WTC11 (cell line): ENCODE measurements at regions not wholly inside any gene's neighbourhood (a gene's known extent, or its start where the extent isn't known, plus 50 kb on each side); places are given as distances from the start of the nearest gene placed in this dataset.

Experiments
- ATAC-seq: fragments of 200-7000 bp; cut with Tn5 transposase; 2 replicates; pipeline ENCODE4 v1.10.0; 2021; ENCODE audit warnings: mild to moderate bottlenecking, moderate library complexity
- CTCF ChIA-PET: fragments of 300-600 bp; sonication (Branson Sonifier 250); formaldehyde crosslinking; loops from one replicate; lab custom pipeline; 2021; ENCODE audit warnings: antibody characterized with exemption; lab: Charles Lee
- POLR2A ChIA-PET: fragments of 350-600 bp; sonication (Branson Sonifier 250); formaldehyde crosslinking; loops from one replicate; lab custom pipeline; 2021; ENCODE audit warnings: antibody characterized with exemption; lab: Charles Lee
- DNase-seq: peaks from one replicate; pipeline ENCODE4 v3.0.0; 2021; ENCODE audit warnings: low spot score
- H3K27ac Mint-ChIP-seq: 2 replicates; pipeline ENCODE4 v1.8.0; 2021; ENCODE audit warnings: mixed read lengths
- H3K27me3 Mint-ChIP-seq: 2 replicates; pipeline ENCODE4 v1.8.0; 2021; ENCODE audit warnings: low read depth, mild to moderate bottlenecking, moderate library complexity, mixed read lengths
- H3K36me3 Mint-ChIP-seq: 2 replicates; pipeline ENCODE4 v1.8.0; 2021; ENCODE audit warnings: mixed read lengths
- H3K4me1 Mint-ChIP-seq: 2 replicates; pipeline ENCODE4 v1.8.0; 2022; ENCODE audit warnings: mixed read lengths
- H3K4me3 Mint-ChIP-seq: 2 replicates; pipeline ENCODE4 v1.8.0; 2021; ENCODE audit warnings: mild to moderate bottlenecking, moderate library complexity, mixed read lengths
- H3K9me3 Mint-ChIP-seq: 2 replicates; pipeline ENCODE4 v1.8.0; 2021; ENCODE audit warnings: mixed read lengths
- ATF6 ChIP-seq: sonication (generic); formaldehyde crosslinking; IDR thresholded peaks from 2 replicates; pipeline ENCODE4 v1.8.1; 2023; ENCODE audit warnings: mild to moderate bottlenecking, missing genetic modification reagents
- E2F4 ChIP-seq: sonication (generic); formaldehyde crosslinking; IDR thresholded peaks from 2 replicates; pipeline ENCODE4 v1.8.1; 2022; ENCODE audit warnings: low read depth, mild to moderate bottlenecking, moderate library complexity, missing genetic modification reagents, borderline replicate concordance
- EMX1 ChIP-seq: fragments of 250-450 bp; sonication (Bioruptor Pico); IDR thresholded peaks from 2 replicates; pipeline ENCODE4 v1.8.0; 2021; ENCODE audit warnings: mild to moderate bottlenecking
- ERG ChIP-seq: fragments of 250-450 bp; sonication (Bioruptor Pico); IDR thresholded peaks from 2 replicates; pipeline ENCODE4 v1.8.0; 2021; ENCODE audit warnings: mild to moderate bottlenecking
- GRHL2 ChIP-seq: fragments of 250-450 bp; sonication (Bioruptor Pico); IDR thresholded peaks from 2 replicates; pipeline ENCODE4 v1.8.0; 2022; ENCODE audit warnings: mild to moderate bottlenecking, moderate library complexity; ENCODE audit not compliant: insufficient replicate concordance, severe bottlenecking
- GTF2I ChIP-seq: fragments of 250-450 bp; sonication (Bioruptor Pico); conservative IDR thresholded peaks from 2 replicates; pipeline ENCODE4 v1.4.0; 2021; ENCODE audit warnings: mild to moderate bottlenecking
- HMGA2 ChIP-seq: fragments of 250-450 bp; sonication (Bioruptor Pico); IDR thresholded peaks from 2 replicates; pipeline ENCODE4 v1.4.0; 2021; ENCODE audit warnings: mild to moderate bottlenecking, moderate library complexity
- JAZF1 ChIP-seq: fragments of 250-450 bp; sonication (Bioruptor Pico); IDR thresholded peaks from 2 replicates; pipeline ENCODE4 v1.9.0; 2021; ENCODE audit warnings: moderate library complexity, mild to moderate bottlenecking, inconsistent platforms
- JUN ChIP-seq: sonication (generic); formaldehyde crosslinking; IDR thresholded peaks from 2 replicates; pipeline ENCODE4 v1.8.0; 2023; ENCODE audit warnings: mild to moderate bottlenecking, missing genetic modification reagents
- MAX ChIP-seq: sonication (generic); formaldehyde crosslinking; IDR thresholded peaks from 2 replicates; pipeline ENCODE4 v1.8.0; 2022; ENCODE audit warnings: mild to moderate bottlenecking, missing genetic modification reagents
- NFATC4 ChIP-seq: fragments of 250-450 bp; sonication (Bioruptor Pico); IDR thresholded peaks from 2 replicates; pipeline ENCODE4 v1.9.0; 2021; ENCODE audit warnings: mild to moderate bottlenecking
- NR3C1 ChIP-seq: sonication (generic); formaldehyde crosslinking; conservative IDR thresholded peaks from 2 replicates; pipeline ENCODE4 v1.8.1; 2023; ENCODE audit warnings: low read depth, mild to moderate bottlenecking, missing genetic modification reagents
- RORB ChIP-seq: fragments of 250-450 bp; sonication (Bioruptor Pico); IDR thresholded peaks from 2 replicates; pipeline ENCODE4 v1.9.0; 2021; ENCODE audit warnings: mild to moderate bottlenecking
- SP1 ChIP-seq: sonication (generic); formaldehyde crosslinking; conservative IDR thresholded peaks from 2 replicates; pipeline ENCODE4 v1.8.1; 2022; ENCODE audit warnings: missing genetic modification reagents
- TP53 ChIP-seq: sonication (generic); formaldehyde crosslinking; IDR thresholded peaks from 2 replicates; pipeline ENCODE4 v1.8.1; 2023; ENCODE audit warnings: mild to moderate bottlenecking, missing genetic modification reagents
- USF1 ChIP-seq: sonication (generic); formaldehyde crosslinking; IDR thresholded peaks from 2 replicates; pipeline ENCODE4 v1.8.0; 2022; ENCODE audit warnings: mild to moderate bottlenecking, missing genetic modification reagents
- USF2 ChIP-seq: sonication (generic); formaldehyde crosslinking; IDR thresholded peaks from 2 replicates; pipeline ENCODE4 v1.8.1; 2023; ENCODE audit warnings: mild to moderate bottlenecking, missing genetic modification reagents, moderate library complexity
- ZMAT4 ChIP-seq: fragments of 250-450 bp; sonication (Bioruptor Pico); IDR thresholded peaks from 2 replicates; pipeline ENCODE4 v1.9.0; 2021; ENCODE audit warnings: mild to moderate bottlenecking
- ZNF121 ChIP-seq: sonication (generic); formaldehyde crosslinking; IDR thresholded peaks from 2 replicates; pipeline ENCODE4 v1.8.0; 2023; ENCODE audit warnings: missing genetic modification reagents
- ZNF263 ChIP-seq: sonication (generic); formaldehyde crosslinking; IDR thresholded peaks from 2 replicates; pipeline ENCODE4 v1.8.1; 2022; ENCODE audit warnings: low read depth, mild to moderate bottlenecking, moderate library complexity, missing genetic modification reagents
- ZNF423 ChIP-seq: fragments of 250-450 bp; sonication (Bioruptor Pico); IDR thresholded peaks from 2 replicates; pipeline ENCODE4 v2.1.2; 2022; ENCODE audit warnings: mild to moderate bottlenecking, moderate library complexity

GRCh38 chr2:234366891-234367290 lies 130.0 kb downstream of the ARL4C start (continued):
- no peak for TF ChIP-seq E2F4 (CRISPR knock-in tag)
- no peak for TF ChIP-seq EMX1 (CRISPR knock-in tag)
- TF ChIP-seq ZNF263, result no peak
- TF ChIP-seq NR3C1 (CRISPR knock-in tag), result no peak
- TF ChIP-seq JAZF1 (CRISPR knock-in tag), result no peak

GRCh38 chr2:234364661-234365060 lies 132.2 kb downstream of the ARL4C start:
- Mint-ChIP-seq H3K27ac (no peak overlapping the region), H3K9me3 (0 out of 2 replicates have a peak, but pooled peaks cover 4% of the 10 kb centered on the region), H3K4me1 (peaks cover 51% of the 10 kb centered on the region), H3K27me3 (peaks cover 10% of the 10 kb centered on the region), H3K36me3 (no peaks in the 10 kb centered on the region), H3K4me3 (no peak overlapping the region)
- ChIA-PET POLR2A (no interaction called here), CTCF (no interaction called here)
- ATAC-seq (no peak), DNase-seq (no peak)
- TF ChIP-seq JUN (CRISPR knock-in tag), result no peak
- no peak for TF ChIP-seq SP1 (CRISPR knock-in tag)
- no peak for TF ChIP-seq ZNF423 (CRISPR knock-in tag)
- no peak for TF ChIP-seq ERG (CRISPR knock-in tag)
- no peak for TF ChIP-seq HMGA2 (CRISPR knock-in tag)
- no peak for TF ChIP-seq ATF6 (CRISPR knock-in tag)
- TF ChIP-seq ZMAT4, result no peak
- no peak for TF ChIP-seq MAX (CRISPR knock-in tag)
- no peak for TF ChIP-seq USF1
- no peak for TF ChIP-seq NFATC4
- no peak for TF ChIP-seq GTF2I (CRISPR knock-in tag)
- TF ChIP-seq RORB (CRISPR knock-in tag), result no peak
- TF ChIP-seq ZNF121 (CRISPR knock-in tag), result no peak
- no peak for TF ChIP-seq USF2 (CRISPR knock-in tag)
- no peak for TF ChIP-seq TP53
- no peak for TF ChIP-seq GRHL2 (CRISPR knock-in tag)
